ENCODE measurements at regions not wholly inside any gene's neighbourhood (a gene's known extent, or its start where the extent isn't known, plus 50 kb on each side); places are given as distances from the start of the nearest gene placed in this dataset.
"Not testable (repeated sequence)": the region's sequence is repeated elsewhere in the genome, so short reads cannot be mapped to it uniquely, and the experiment has no call there.

- TF ChIP-seq CTCF (IDR thresholded peaks at IDR 0.05), result no peak
These were observed 92.2 kb upstream of the GATB start for GRCh38 chr4:151853034-151853433.

GRCh38 chr4:151852202-151852601, 91.4 kb upstream of the GATB start:
- Histone ChIP-seq H3K36me3 (no peaks in the 10 kb centered on the region), H3K27me3 (no peaks in the 10 kb centered on the region), H3K4me1 (no peaks in the 10 kb centered on the region), H3K9me3 (no peaks in the 10 kb centered on the region), H3K9ac (ENCODE audit: low read depth in 2 of 2, low read length in 2 of 2) (no peak overlapping the region), H3K27ac (no peak overlapping the region), H3K4me3 (no peak overlapping the region)
- intact Hi-C loops (cut with DNase I), result no loop called here
- TF ChIP-seq CTCF (IDR thresholded peaks at IDR 0.05), result no peak
- no peak for DNase-seq

More at GRCh38 chr4:151853034-151853433, 92.2 kb upstream of the GATB start:
- H3K4me1 ChIP-seq, result no peaks in the 10 kb centered on the region
- H3K4me3 ChIP-seq, result no peak overlapping the region
- no peak overlapping the region for H3K27ac ChIP-seq
- H3K9ac ChIP-seq (ENCODE audit: low read depth in 2 of 2, low read length in 2 of 2), result no peak overlapping the region
- H3K27me3 ChIP-seq, result no peaks in the 10 kb centered on the region
- no peaks in the 10 kb centered on the region for H3K36me3 ChIP-seq
- intact Hi-C loops (cut with DNase I), result no loop called here
- no peak for DNase-seq
- H3K9me3 ChIP-seq, result no peaks in the 10 kb centered on the region

- no peak overlapping the region for H3K4me3 ChIP-seq
- no peak overlapping the region for H3K27ac ChIP-seq
- H3K36me3 ChIP-seq, result no peaks in the 10 kb centered on the region
- intact Hi-C loops (cut with DNase I), result no loop called here
- no peak for DNase-seq
- H3K9ac ChIP-seq (ENCODE audit: low read depth in 2 of 2, low read length in 2 of 2), result no peak overlapping the region
- no peak for TF ChIP-seq CTCF (IDR thresholded peaks at IDR 0.05)
- H3K27me3 ChIP-seq, result no peaks in the 10 kb centered on the region
- no peaks in the 10 kb centered on the region for H3K4me1 ChIP-seq
- no peaks in the 10 kb centered on the region for H3K9me3 ChIP-seq
These were observed 90.5 kb upstream of the GATB start for GRCh38 chr4:151851354-151851753.

GRCh38 chr4:151850791-151851213, 90.0 kb upstream of the GATB start:
- Histone ChIP-seq H3K9me3 (no peaks in the 10 kb centered on the region), H3K4me1 (no peaks in the 10 kb centered on the region), H3K9ac (ENCODE audit: low read depth in 2 of 2, low read length in 2 of 2) (no peak overlapping the region), H3K4me3 (no peak overlapping the region), H3K27ac (no peak overlapping the region), H3K27me3 (no peaks in the 10 kb centered on the region), H3K36me3 (no peaks in the 10 kb centered on the region)
- no peak for TF ChIP-seq CTCF (IDR thresholded peaks at IDR 0.05)
- DNase-seq, result no peak
- intact Hi-C loops (cut with DNase I), result no loop called here

- H3K27ac ChIP-seq; H3K9ac ChIP-seq (ENCODE audit: low read depth in 2 of 2, low read length in 2 of 2); DNase-seq; H3K36me3 ChIP-seq; H3K4me3 ChIP-seq; intact Hi-C loops (cut with DNase I); H3K9me3 ChIP-seq; H3K27me3 ChIP-seq; H3K4me1 ChIP-seq: not testable (repeated sequence)
These were observed 84.7 kb upstream of the GATB start for GRCh38 chr4:151845551-151845950.

- no peaks in the 10 kb centered on the region for H3K9me3 ChIP-seq
- H3K36me3 ChIP-seq, result no peaks in the 10 kb centered on the region
- intact Hi-C loops (cut with DNase I), result no loop called here
- H3K9ac ChIP-seq (ENCODE audit: low read depth in 2 of 2, low read length in 2 of 2), result no peak overlapping the region
- H3K4me3 ChIP-seq, result no peak overlapping the region
- no peaks in the 10 kb centered on the region for H3K4me1 ChIP-seq
- TF ChIP-seq CTCF (IDR thresholded peaks at IDR 0.05), result no peak
- no peaks in the 10 kb centered on the region for H3K27me3 ChIP-seq
- no peak for DNase-seq
- no peak overlapping the region for H3K27ac ChIP-seq
These were observed 81.7 kb upstream of the GATB start for GRCh38 chr4:151842430-151843079.
